ENCODE measurements at regions not wholly inside any gene's neighbourhood (a gene's known extent, or its start where the extent isn't known, plus 50 kb on each side); places are given as distances from the start of the nearest gene placed in this dataset.

GRCh38 chr17:13941781-13942180 is 127.5 kb upstream of the COX10 start:
- H3K9me3 Mint-ChIP-seq: peaks cover 3% of the 10 kb centered on the region
- peaks cover 16% of the 10 kb centered on the region for H3K4me1 Mint-ChIP-seq
- no peak for ATAC-seq
- no peaks in the 10 kb centered on the region for H3K36me3 Mint-ChIP-seq
- H3K4me3 Mint-ChIP-seq: no peak overlapping the region
- no peaks in the 10 kb centered on the region for H3K27me3 Mint-ChIP-seq
- no peak overlapping the region for H3K27ac Mint-ChIP-seq

- H3K9me3 Mint-ChIP-seq: peaks cover 3% of the 10 kb centered on the region
- H3K27me3 Mint-ChIP-seq: no peaks in the 10 kb centered on the region
- no peaks in the 10 kb centered on the region for H3K36me3 Mint-ChIP-seq
- peak overlapping the region; percentile 33 for H3K27ac Mint-ChIP-seq
- ATAC-seq: no peak
- H3K4me1 Mint-ChIP-seq: peaks cover 16% of the 10 kb centered on the region
- H3K4me3 Mint-ChIP-seq: no peak overlapping the region
Observed at GRCh38 chr17:13943909-13944308, 125.4 kb upstream of the COX10 start.

GRCh38 chr17:13947499-13947898 is 121.8 kb upstream of the COX10 start:
- H3K9me3 Mint-ChIP-seq: no peaks in the 10 kb centered on the region
- no peak overlapping the region for H3K27ac Mint-ChIP-seq
- ATAC-seq: no peak
- H3K36me3 Mint-ChIP-seq: no peaks in the 10 kb centered on the region
- H3K27me3 Mint-ChIP-seq: no peaks in the 10 kb centered on the region
- no peak overlapping the region for H3K4me3 Mint-ChIP-seq
- peaks cover 16% of the 10 kb centered on the region for H3K4me1 Mint-ChIP-seq

- no peaks in the 10 kb centered on the region for H3K4me1 Mint-ChIP-seq
- H3K27me3 Mint-ChIP-seq: no peaks in the 10 kb centered on the region
- no peak overlapping the region for H3K27ac Mint-ChIP-seq
- no peak overlapping the region for H3K4me3 Mint-ChIP-seq
- no peaks in the 10 kb centered on the region for H3K36me3 Mint-ChIP-seq
- no peak for ATAC-seq
- H3K9me3 Mint-ChIP-seq: no peaks in the 10 kb centered on the region
Observed at GRCh38 chr17:13952009-13952750, 117.1 kb upstream of the COX10 start.

- Mint-ChIP-seq H3K36me3 (no peaks in the 10 kb centered on the region), H3K27me3 (no peaks in the 10 kb centered on the region), H3K4me1 (no peaks in the 10 kb centered on the region), H3K27ac (no peak overlapping the region), H3K9me3 (no peaks in the 10 kb centered on the region), H3K4me3 (no peak overlapping the region)
- ATAC-seq: no peak
Observed at GRCh38 chr17:13953841-13954240, 115.5 kb upstream of the COX10 start.

- Mint-ChIP-seq H3K9me3 (peaks cover 3% of the 10 kb centered on the region), H3K36me3 (no peaks in the 10 kb centered on the region), H3K4me3 (no peak overlapping the region), H3K27me3 (no peaks in the 10 kb centered on the region), H3K27ac (no peak overlapping the region), H3K4me1 (peaks cover 13% of the 10 kb centered on the region)
- no peak for ATAC-seq
Observed at GRCh38 chr17:13957636-13958035, 111.7 kb upstream of the COX10 start.

- Mint-ChIP-seq H3K4me1 (peaks cover 17% of the 10 kb centered on the region), H3K36me3 (no peaks in the 10 kb centered on the region), H3K9me3 (peaks cover 3% of the 10 kb centered on the region), H3K27me3 (no peaks in the 10 kb centered on the region), H3K4me3 (no peak overlapping the region), H3K27ac (no peak overlapping the region)
- no peak for ATAC-seq
Observed at GRCh38 chr17:13958773-13959172, 110.5 kb upstream of the COX10 start.

GRCh38 chr17:13961265-13961664 is 108.0 kb upstream of the COX10 start:
- Mint-ChIP-seq H3K36me3 (no peaks in the 10 kb centered on the region), H3K4me3 (no peak overlapping the region), H3K9me3 (peaks cover 3% of the 10 kb centered on the region), H3K27me3 (no peaks in the 10 kb centered on the region), H3K4me1 (peaks cover 17% of the 10 kb centered on the region), H3K27ac (no peak overlapping the region)
- ATAC-seq: no peak

GRCh38 chr17:13962716-13963240 is 106.5 kb upstream of the COX10 start:
- H3K27me3 Mint-ChIP-seq: no peaks in the 10 kb centered on the region
- H3K4me1 Mint-ChIP-seq: peaks cover 17% of the 10 kb centered on the region
- peaks cover 5% of the 10 kb centered on the region for H3K36me3 Mint-ChIP-seq

GRCh38 chr17:13967416-13967815 is 101.9 kb upstream of the COX10 start:
- Mint-ChIP-seq H3K27me3 (no peaks in the 10 kb centered on the region), H3K4me3 (no peak overlapping the region), H3K27ac (no peak overlapping the region), H3K9me3 (no peaks in the 10 kb centered on the region), H3K36me3 (peaks cover 13% of the 10 kb centered on the region), H3K4me1 (peaks cover 19% of the 10 kb centered on the region)
- ATAC-seq: no peak

More at GRCh38 chr17:13962716-13963240, 106.5 kb upstream of the COX10 start:
- no peak overlapping the region for H3K27ac Mint-ChIP-seq
- no peak overlapping the region for H3K4me3 Mint-ChIP-seq
- ATAC-seq: no peak
- peaks cover 3% of the 10 kb centered on the region for H3K9me3 Mint-ChIP-seq

- peaks cover 23% of the 10 kb centered on the region for H3K36me3 Mint-ChIP-seq
- H3K9me3 Mint-ChIP-seq: no peaks in the 10 kb centered on the region
- H3K4me1 Mint-ChIP-seq: peaks cover 12% of the 10 kb centered on the region
- no peak overlapping the region for H3K4me3 Mint-ChIP-seq
- no peaks in the 10 kb centered on the region for H3K27me3 Mint-ChIP-seq
- ATAC-seq: no peak
- H3K27ac Mint-ChIP-seq: no peak overlapping the region
Observed at GRCh38 chr17:13970531-13970930, 98.8 kb upstream of the COX10 start.

GRCh38 chr17:13973960-13974651 is 95.2 kb upstream of the COX10 start:
- Mint-ChIP-seq H3K4me1 (peaks cover 12% of the 10 kb centered on the region), H3K4me3 (no peak overlapping the region), H3K27ac (no peak overlapping the region), H3K36me3 (peaks cover 23% of the 10 kb centered on the region), H3K27me3 (no peaks in the 10 kb centered on the region), H3K9me3 (no peaks in the 10 kb centered on the region)
- ATAC-seq: no peak

- H3K4me3 Mint-ChIP-seq: no peak overlapping the region
- no peaks in the 10 kb centered on the region for H3K9me3 Mint-ChIP-seq
- H3K4me1 Mint-ChIP-seq: no peaks in the 10 kb centered on the region
- ATAC-seq: no peak
- H3K27me3 Mint-ChIP-seq: no peaks in the 10 kb centered on the region
- peaks cover 30% of the 10 kb centered on the region for H3K36me3 Mint-ChIP-seq
- no peak overlapping the region for H3K27ac Mint-ChIP-seq
Observed at GRCh38 chr17:13977837-13978236, 91.5 kb upstream of the COX10 start.

- no peak for ATAC-seq
- Mint-ChIP-seq H3K27ac (no peak overlapping the region), H3K4me1 (no peaks in the 10 kb centered on the region), H3K36me3 (peaks cover 30% of the 10 kb centered on the region), H3K9me3 (no peaks in the 10 kb centered on the region), H3K4me3 (no peak overlapping the region), H3K27me3 (no peaks in the 10 kb centered on the region)
Observed at GRCh38 chr17:13978478-13978877, 90.8 kb upstream of the COX10 start.

GRCh38 chr17:13981881-13982280 is 87.4 kb upstream of the COX10 start:
- no peak overlapping the region for H3K4me3 Mint-ChIP-seq
- ATAC-seq: no peak
- no peaks in the 10 kb centered on the region for H3K27me3 Mint-ChIP-seq
- no peaks in the 10 kb centered on the region for H3K4me1 Mint-ChIP-seq
- no peaks in the 10 kb centered on the region for H3K9me3 Mint-ChIP-seq
- H3K27ac Mint-ChIP-seq: no peak overlapping the region
- H3K36me3 Mint-ChIP-seq: peaks cover 23% of the 10 kb centered on the region

- no peak overlapping the region for H3K4me3 Mint-ChIP-seq
- peaks cover 23% of the 10 kb centered on the region for H3K36me3 Mint-ChIP-seq
- H3K27me3 Mint-ChIP-seq: no peaks in the 10 kb centered on the region
- no peak overlapping the region for H3K27ac Mint-ChIP-seq
- ATAC-seq: no peak
- no peaks in the 10 kb centered on the region for H3K4me1 Mint-ChIP-seq
- no peaks in the 10 kb centered on the region for H3K9me3 Mint-ChIP-seq
Observed at GRCh38 chr17:13984956-13985355, 84.3 kb upstream of the COX10 start.
